PC-3 (cell line): ENCODE measurements at regions not wholly inside any gene's neighbourhood (a gene's known extent, or its start where the extent isn't known, plus 50 kb on each side); places are given as distances from the start of the nearest gene placed in this dataset.

Source experiments
- EZH2 ChIP-seq: fragments of 300-600 bp; sonication (generic); IDR thresholded peaks from one replicate; pipeline ENCODE4 v1.6.1; 2017; ENCODE audit warnings: antibody characterized with exemption, mild to moderate bottlenecking, low read length; ENCODE audit not compliant: unreplicated experiment
- EZH2phosphoT487 ChIP-seq: fragments of 300-600 bp; sonication (generic); IDR thresholded peaks from 2 replicates; pipeline ENCODE4 v1.6.1; 2018; ENCODE audit warnings: mild to moderate bottlenecking, antibody characterized with exemption, low read length, borderline replicate concordance
- TF ChIP-seq, protein P1 (sequence below): fragments of 300-600 bp; sonication (generic); conservative IDR thresholded peaks from 2 replicates; pipeline ENCODE4 v1.5.1; 2017; ENCODE audit warnings: antibody characterized with exemption, low read depth, mild to moderate bottlenecking, low read length

DNA sequence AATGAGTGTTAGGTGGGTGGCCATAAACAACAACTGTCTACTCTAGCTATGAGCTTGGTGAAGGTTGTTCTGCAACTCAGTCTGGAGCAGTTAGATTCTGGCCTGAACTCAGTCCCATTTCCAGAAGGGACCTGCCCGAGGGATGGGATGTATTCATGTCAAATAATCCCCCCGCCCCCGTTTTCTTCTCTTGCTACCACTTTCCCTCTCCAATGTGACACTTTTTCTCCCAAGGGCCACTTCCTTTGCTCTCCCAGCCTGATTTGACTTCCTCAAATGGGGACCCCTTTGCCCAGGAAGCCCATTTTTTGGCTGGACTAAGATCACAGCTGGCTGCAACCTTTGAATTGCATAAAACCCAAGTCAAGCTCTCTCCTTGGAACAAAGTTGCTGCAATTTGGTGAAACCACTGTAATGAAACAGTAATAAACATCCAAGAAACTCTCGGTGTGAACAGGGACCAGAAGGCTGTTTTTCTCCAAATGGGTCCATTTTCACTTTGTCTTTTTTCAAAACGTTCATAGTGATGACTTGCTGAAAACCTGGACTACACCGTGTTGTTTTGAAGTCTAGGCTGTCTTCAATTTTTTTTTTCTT lies 137.2 kb upstream of the GSC start:
- TF ChIP-seq, protein P1, sequence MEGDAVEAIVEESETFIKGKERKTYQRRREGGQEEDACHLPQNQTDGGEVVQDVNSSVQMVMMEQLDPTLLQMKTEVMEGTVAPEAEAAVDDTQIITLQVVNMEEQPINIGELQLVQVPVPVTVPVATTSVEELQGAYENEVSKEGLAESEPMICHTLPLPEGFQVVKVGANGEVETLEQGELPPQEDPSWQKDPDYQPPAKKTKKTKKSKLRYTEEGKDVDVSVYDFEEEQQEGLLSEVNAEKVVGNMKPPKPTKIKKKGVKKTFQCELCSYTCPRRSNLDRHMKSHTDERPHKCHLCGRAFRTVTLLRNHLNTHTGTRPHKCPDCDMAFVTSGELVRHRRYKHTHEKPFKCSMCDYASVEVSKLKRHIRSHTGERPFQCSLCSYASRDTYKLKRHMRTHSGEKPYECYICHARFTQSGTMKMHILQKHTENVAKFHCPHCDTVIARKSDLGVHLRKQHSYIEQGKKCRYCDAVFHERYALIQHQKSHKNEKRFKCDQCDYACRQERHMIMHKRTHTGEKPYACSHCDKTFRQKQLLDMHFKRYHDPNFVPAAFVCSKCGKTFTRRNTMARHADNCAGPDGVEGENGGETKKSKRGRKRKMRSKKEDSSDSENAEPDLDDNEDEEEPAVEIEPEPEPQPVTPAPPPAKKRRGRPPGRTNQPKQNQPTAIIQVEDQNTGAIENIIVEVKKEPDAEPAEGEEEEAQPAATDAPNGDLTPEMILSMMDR: no peak
- TF ChIP-seq EZH2 (no peak), EZH2phosphoT487 (no peak)
